Sigmoid colon (tissue), 6 donors: ENCODE measurements at regions not wholly inside any gene's neighbourhood (a gene's known extent, or its start where the extent isn't known, plus 50 kb on each side); places are given as distances from the start of the nearest gene placed in this dataset.
"Not testable (repeated sequence)": the region's sequence is repeated elsewhere in the genome, so short reads cannot be mapped to it uniquely, and the experiment has no call there.

Experiments used
- DNase-seq: peaks from one replicate; pipeline ENCODE4 v3.0.0-alpha.2; 2019
- H3K27ac ChIP-seq, 4 donors: fragments of 200-600 bp; sonication (generic); one replicate each; pipeline ENCODE4 v1.5.1; 2016 to 2019; ENCODE audit warnings: mild to moderate bottlenecking in 1 of 4
- H3K27me3 ChIP-seq, 3 donors: fragments of 200-600 bp; sonication (generic); one replicate each; pipeline ENCODE4 v1.5.1; 2019; ENCODE audit warnings: mild to moderate bottlenecking in 1 of 3
- H3K36me3 ChIP-seq, 4 donors: fragments of 200-600 bp; sonication (generic); one replicate each; pipeline ENCODE4 v1.5.1; 2016 to 2019
- H3K4me1 ChIP-seq, 4 donors: fragments of 200-600 bp; sonication (generic); one replicate each; pipeline ENCODE4 v1.5.1; 2017 to 2019
- H3K4me3 ChIP-seq, 4 donors: fragments of 200-600 bp; sonication (generic); one replicate each; pipeline ENCODE4 v1.5.1; 2017 to 2019; ENCODE audit warnings: mild to moderate bottlenecking in 2 of 4, moderate library complexity in 1 of 4
- H3K9me3 ChIP-seq, 4 donors: fragments of 200-600 bp in 3 of 4; sonication (generic) in 3 of 4; one replicate each; pipeline versions ENCODE4 v1.5.1 to v1.6.1; 2013 to 2019
- CTCF ChIP-seq, 4 experiments: fragments of 450-650 bp in 3 of 4; fragments of 200-600 bp in 1 of 4; IDR thresholded peaks; one replicate each; pipeline ENCODE4 v1.5.1; 2016 to 2019; ENCODE audit warnings: antibody characterized with exemption in 4 of 4, mild to moderate bottlenecking in 3 of 4, moderate library complexity in 2 of 4
- EP300 ChIP-seq, 4 donors: sonication (generic); formaldehyde crosslinking; IDR thresholded peaks; one replicate each; pipeline ENCODE4 v1.6.1; 2017; ENCODE audit warnings: antibody characterized with exemption in 4 of 4
- POLR2A ChIP-seq, 2 donors: fragments of 450-650 bp; IDR thresholded peaks; one replicate each; pipeline ENCODE4 v1.6.1; 2016; ENCODE audit warnings: antibody characterized with exemption in 2 of 2, mild to moderate bottlenecking in 2 of 2, moderate library complexity in 2 of 2
- POLR2AphosphoS5 ChIP-seq, 4 donors: sonication (generic); formaldehyde crosslinking; IDR thresholded peaks; one replicate each; pipeline ENCODE4 v1.6.1; 2017; ENCODE audit warnings: antibody characterized with exemption in 4 of 4
- WGBS, 2 donors: extraction: QIAGEN DNeasy Blood & Tissue Kit; methylation state at CpG; one replicate each; pipeline ENCODE4 v1.1.7; 2013; 5-methylcytosine and 5-hydroxymethylcytosine counted together
- intact Hi-C: fragments of 100-400 bp; cut with DNase I; formaldehyde crosslinking; loops from one replicate; pipeline ENCODE4 v1.15.1; 2023
- donor health status: healthy with polysubstance abuse.
- donor health status: healthy.

GRCh38 chr12:75945581-75945980 lies 86.0 kb downstream of the PHLDA1 start:
- 97 to 98% methylated on average over 4 of the region's 4 CpGs for WGBS, 2 donors
- TF ChIP-seq CTCF (IDR thresholded peaks at IDR 0.05), result no peak
- no peak for TF ChIP-seq EP300 (IDR thresholded peaks at IDR 0.05)
- no peak for TF ChIP-seq POLR2A (IDR thresholded peaks at IDR 0.05)
- no peak for TF ChIP-seq POLR2AphosphoS5 (IDR thresholded peaks at IDR 0.05)
- no peak overlapping the region for H3K27ac ChIP-seq

GRCh38 chr12:75944905-75945432 lies 86.6 kb downstream of the PHLDA1 start:
- no peaks in the 10 kb centered on the region for H3K9me3 ChIP-seq
- no peak for DNase-seq
- H3K4me1 ChIP-seq, result peaks cover 0 to 5% (median 3%) of the 10 kb centered on the region in 4 donors
- no peak for TF ChIP-seq CTCF (IDR thresholded peaks at IDR 0.05)
- TF ChIP-seq POLR2A (IDR thresholded peaks at IDR 0.05), result no peak
- TF ChIP-seq POLR2AphosphoS5 (IDR thresholded peaks at IDR 0.05), result no peak
- no peak for TF ChIP-seq EP300 (IDR thresholded peaks at IDR 0.05)
- H3K36me3 ChIP-seq, result no peaks in the 10 kb centered on the region
- 88 to 90% methylated on average over 4 of the region's 4 CpGs for WGBS, 2 donors
- intact Hi-C loops, result no loop called here
- H3K27ac ChIP-seq, result no peak overlapping the region
- H3K4me3 ChIP-seq, result no peak overlapping the region
- H3K27me3 ChIP-seq, result no peaks in the 10 kb centered on the region

More at GRCh38 chr12:75945581-75945980, 86.0 kb downstream of the PHLDA1 start:
- intact Hi-C loops, result no loop called here
- Histone ChIP-seq H3K36me3 (no peaks in the 10 kb centered on the region), H3K27me3 (no peaks in the 10 kb centered on the region), H3K4me1 (peaks cover 0 to 5% (median 3%) of the 10 kb centered on the region in 4 donors), H3K9me3 (no peaks in the 10 kb centered on the region), H3K4me3 (no peak overlapping the region)
- no peak for DNase-seq

- DNase-seq, result no peak
- H3K36me3 ChIP-seq, result no peaks in the 10 kb centered on the region
- TF ChIP-seq CTCF (IDR thresholded peaks at IDR 0.05), result no peak
- no peak for TF ChIP-seq POLR2A (IDR thresholded peaks at IDR 0.05)
- no peak for TF ChIP-seq POLR2AphosphoS5 (IDR thresholded peaks at IDR 0.05)
- TF ChIP-seq EP300 (IDR thresholded peaks at IDR 0.05), result no peak
- no peaks in the 10 kb centered on the region for H3K9me3 ChIP-seq
- H3K4me3 ChIP-seq, result no peak overlapping the region
- no peaks in the 10 kb centered on the region for H3K27me3 ChIP-seq
- peak overlapping the region in 2 of 4 donors; percentile 6 to 35 for H3K27ac ChIP-seq
- intact Hi-C loops, result no loop called here
- WGBS, 2 donors, result 30 to 46% methylated on average over 1 of the region's 1 CpG
- peaks cover 0 to 5% (median 3%) of the 10 kb centered on the region in 4 donors for H3K4me1 ChIP-seq
These were observed 87.3 kb downstream of the PHLDA1 start for GRCh38 chr12:75944097-75944904.

GRCh38 chr12:75943730-75944096 lies 87.9 kb downstream of the PHLDA1 start:
- H3K4me1 ChIP-seq, result peaks cover 0 to 5% (median 3%) of the 10 kb centered on the region in 4 donors
- no peak for DNase-seq
- no peak overlapping the region for H3K4me3 ChIP-seq
- H3K27me3 ChIP-seq, result no peaks in the 10 kb centered on the region
- peak overlapping the region in 2 of 4 donors; percentile 6 to 35 for H3K27ac ChIP-seq
- intact Hi-C loops, result no loop called here
- no peaks in the 10 kb centered on the region for H3K9me3 ChIP-seq
- 84 to 90% methylated on average over 1 of the region's 1 CpG for WGBS, 2 donors
- no peaks in the 10 kb centered on the region for H3K36me3 ChIP-seq
- TF ChIP-seq CTCF (IDR thresholded peaks at IDR 0.05) (no peak), EP300 (IDR thresholded peaks at IDR 0.05) (no peak), POLR2AphosphoS5 (IDR thresholded peaks at IDR 0.05) (no peak), POLR2A (IDR thresholded peaks at IDR 0.05) (no peak)

GRCh38 chr12:75941661-75942060 lies 89.9 kb downstream of the PHLDA1 start:
- H3K36me3 ChIP-seq, DNase-seq, H3K4me1 ChIP-seq, H3K9me3 ChIP-seq, intact Hi-C loops, H3K27ac ChIP-seq, H3K4me3 ChIP-seq, H3K27me3 ChIP-seq: not testable (repeated sequence)
- WGBS, 2 donors, result 96 to 97% methylated on average over 31 of the region's 31 CpGs
